Activated T-cell treated with anti-CD3 and anti-CD28 coated beads for 24 hours (primary cell): ENCODE measurements at regions not wholly inside any gene's neighbourhood (a gene's known extent, or its start where the extent isn't known, plus 50 kb on each side); places are given as distances from the start of the nearest gene placed in this dataset.

Experiments
- DNase-seq: peaks from one replicate; pipeline ENCODE4 v3.0.0-alpha.2; 2020; ENCODE audit warnings: low read depth

- DNase-seq: no peak
Observed at GRCh38 chr4:81549984-81550383, 78.3 kb upstream of the RASGEF1B start.

DNA sequence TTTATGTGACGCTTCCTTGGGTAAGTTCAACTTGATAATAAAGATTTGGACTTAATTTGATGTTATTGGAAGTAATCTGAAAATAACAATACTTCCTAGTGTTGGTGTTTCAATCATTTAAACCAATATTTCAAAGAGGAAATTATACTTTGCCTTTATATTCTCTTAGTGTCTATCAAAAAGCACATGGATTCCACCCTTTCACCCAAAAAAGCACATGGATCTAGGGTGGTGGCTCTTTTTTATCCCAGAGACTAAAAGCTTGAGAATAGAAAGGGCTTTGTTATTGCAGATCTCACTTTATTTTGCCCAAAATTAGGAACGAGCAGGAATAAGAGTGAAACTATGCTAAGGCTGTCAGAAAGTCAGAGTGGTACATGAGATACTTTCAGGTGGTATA lies 75.1 kb upstream of the RASGEF1B start:
- DNase-seq: no peak

DNA sequence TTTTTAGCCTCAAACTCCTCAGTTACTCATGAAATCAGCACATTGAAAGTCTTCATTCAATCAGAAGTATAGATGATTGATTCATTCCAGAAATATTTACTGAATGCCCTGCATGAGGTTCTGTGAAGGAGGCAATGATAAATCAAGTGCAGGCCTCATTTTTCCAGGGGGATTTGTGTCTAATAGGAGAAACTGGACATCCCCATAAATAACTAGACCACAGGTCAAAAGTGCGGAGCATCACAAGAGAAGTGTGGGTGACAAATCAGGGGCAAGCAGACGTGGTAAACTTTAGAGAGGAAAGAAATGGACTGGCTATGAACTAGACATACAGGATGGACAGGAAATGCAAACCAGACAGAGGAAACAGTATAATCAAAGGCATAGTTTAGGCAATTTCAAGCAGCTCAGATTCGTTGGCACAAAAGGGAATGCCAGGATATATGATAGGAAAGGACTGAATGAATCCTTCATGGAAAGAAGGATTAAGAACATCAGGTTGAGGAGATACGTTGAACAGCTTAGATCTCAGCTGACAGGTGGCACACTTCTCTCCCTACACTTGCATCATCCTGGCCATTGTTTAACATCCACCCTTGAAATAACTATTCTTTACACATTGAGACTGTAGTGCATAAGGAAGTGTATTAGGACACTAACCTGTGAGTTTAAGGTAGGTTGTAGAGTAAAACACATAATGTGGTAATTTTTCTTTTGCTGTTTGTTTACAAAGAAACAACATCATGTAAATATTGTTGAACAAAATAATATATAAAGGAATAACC lies 69.6 kb upstream of the RASGEF1B start:
- DNase-seq: no peak

DNA sequence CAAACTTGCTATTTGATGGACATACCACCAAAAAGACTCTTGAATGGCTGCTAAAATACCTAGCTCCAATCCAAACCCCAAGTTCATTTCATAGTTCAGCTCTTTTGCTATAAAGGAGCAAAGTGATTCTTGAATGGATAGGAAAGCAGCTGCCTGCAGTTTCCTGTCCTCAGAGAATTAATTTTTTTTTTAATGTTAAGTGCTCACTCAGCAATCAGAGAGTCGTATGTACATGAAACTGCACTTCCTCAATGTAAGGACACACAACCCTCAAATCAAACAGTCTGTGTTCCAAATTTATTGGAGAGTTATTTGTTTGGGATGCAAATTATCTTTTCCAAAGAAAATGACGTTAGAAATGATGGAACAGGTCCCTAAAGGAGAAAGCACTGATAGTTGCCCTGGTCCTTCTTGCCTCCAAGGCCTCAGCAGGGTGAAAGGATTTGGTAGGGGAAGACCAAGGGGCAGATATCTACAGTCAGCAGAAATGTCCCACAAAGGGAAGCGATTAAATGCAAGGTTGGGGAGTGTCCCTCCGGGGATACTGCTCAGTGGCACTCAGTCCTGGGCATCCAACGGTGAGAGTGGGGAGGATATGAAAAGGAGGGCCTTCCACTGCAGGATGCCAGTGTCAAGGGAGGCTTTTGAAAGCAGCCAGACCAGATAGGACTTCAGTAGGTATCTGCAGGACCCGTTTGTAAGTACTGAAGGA lies 67.2 kb upstream of the RASGEF1B start:
- DNase-seq: no peak

GRCh38 chr4:81531410-81531809 lies 59.7 kb upstream of the RASGEF1B start:
- DNase-seq: no peak

GRCh38 chr4:81528979-81529378 lies 57.3 kb upstream of the RASGEF1B start:
- no peak for DNase-seq

DNA sequence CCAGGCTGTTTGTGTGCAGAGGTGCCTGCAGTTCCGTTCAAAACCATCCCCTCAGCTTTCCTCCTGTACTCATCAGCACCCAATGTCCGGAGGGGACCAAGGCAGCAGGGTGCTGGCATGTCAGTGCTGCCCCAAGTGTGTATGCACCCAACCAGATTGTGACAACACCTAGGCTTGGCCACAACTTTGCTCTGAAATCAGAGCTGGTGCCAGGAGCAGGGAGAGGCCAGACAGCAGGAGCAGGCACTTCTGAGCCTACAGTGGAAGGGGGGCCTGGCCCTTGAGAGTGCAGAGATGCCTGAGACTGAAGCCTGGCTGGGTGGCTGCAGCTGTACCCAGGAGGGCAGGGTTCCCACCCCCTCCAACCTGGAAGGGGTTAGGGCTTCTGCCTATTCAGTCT lies 56.5 kb upstream of the RASGEF1B start:
- no peak for DNase-seq

DNA sequence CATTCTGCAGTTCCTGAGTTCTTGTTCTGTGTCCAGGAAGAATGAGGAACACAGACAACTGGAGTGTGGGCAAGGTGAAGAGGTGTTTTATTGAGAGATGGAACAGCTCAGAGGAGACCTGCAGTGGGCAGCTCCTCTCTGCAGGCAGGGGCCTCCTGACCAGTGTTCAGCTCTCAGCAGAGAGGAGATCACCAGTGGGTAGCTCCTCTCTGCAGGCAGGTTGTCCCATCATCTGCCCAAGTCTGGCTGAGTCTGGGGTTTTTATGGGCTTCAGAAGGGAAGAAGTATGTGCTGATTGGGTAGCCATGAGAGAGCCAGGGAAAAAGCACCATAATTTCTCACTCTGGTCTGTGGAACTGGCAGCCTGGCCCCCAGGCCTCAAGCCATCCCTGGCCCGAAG lies 56.0 kb upstream of the RASGEF1B start:
- DNase-seq: no peak

- DNase-seq: no peak
Observed at GRCh38 chr4:81527115-81527514, 55.4 kb upstream of the RASGEF1B start.

GRCh38 chr4:81526706-81527105 lies 55.0 kb upstream of the RASGEF1B start:
- DNase-seq: no peak

DNA sequence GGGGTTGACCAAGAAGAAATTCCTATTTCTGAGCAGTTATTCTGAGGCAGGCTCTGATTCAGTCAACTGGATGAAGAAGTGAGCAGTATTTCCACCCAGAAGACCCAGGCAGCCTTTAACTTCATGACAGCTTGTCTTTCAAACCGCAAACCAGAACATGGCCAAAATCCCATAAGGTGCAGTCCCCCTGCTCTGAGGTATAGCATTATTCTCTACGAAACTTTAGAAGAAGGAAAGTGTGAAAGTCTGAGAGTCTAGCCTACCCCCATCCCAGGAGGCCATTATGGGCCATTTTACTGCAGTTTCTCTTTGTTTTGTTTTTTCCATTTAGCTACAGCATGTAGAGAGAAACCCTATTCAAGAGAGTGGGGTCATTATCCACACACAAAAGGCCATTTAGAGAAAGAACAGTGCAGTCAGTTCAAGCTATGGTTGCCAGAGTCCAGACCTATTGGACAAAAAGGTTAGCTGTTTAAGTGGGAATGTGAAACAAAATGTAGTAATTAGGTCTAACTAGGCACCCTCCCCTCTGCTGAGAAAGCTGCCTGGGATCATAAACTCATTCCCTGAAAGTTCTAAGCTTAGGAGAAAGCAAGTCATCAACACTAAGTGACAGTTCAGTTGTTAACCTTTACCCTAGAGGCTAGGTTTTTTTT lies 52.1 kb upstream of the RASGEF1B start:
- DNase-seq: no peak

GRCh38 chr4:81522711-81523110 lies 51.0 kb upstream of the RASGEF1B start:
- no peak for DNase-seq

DNA sequence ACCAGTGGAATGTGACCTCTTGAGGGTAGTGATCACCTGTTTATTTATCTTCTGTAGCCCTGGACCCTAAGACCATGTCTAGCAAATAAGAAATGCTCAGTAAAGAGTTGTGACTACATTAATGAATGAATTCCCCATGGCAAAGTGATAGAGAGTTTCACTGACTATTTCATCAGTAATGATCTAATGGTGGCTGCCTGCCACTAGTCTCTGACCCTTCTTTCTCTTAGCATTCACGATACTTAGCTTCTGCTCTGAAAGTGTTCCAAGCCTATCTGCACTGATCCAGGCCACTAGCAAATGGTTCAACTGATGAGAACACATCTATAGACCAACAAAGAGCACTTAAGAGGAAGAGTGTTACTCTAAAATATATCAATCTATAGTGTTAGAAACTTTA lies 50.0 kb upstream of the RASGEF1B start:
- no peak for DNase-seq
